Gastrocnemius medialis (tissue), 4 donors: ENCODE measurements at regions not wholly inside any gene's neighbourhood (a gene's known extent, or its start where the extent isn't known, plus 50 kb on each side); places are given as distances from the start of the nearest gene placed in this dataset.

Experiments used
- ATAC-seq, 2 donors: fragments of 150-250 bp; one replicate each; pipeline ENCODE4 v1.9.1; 2016
- DNase-seq, 2 donors: peaks; one replicate each; pipeline ENCODE4 v3.0.0-alpha.2; 2019
- H3K27ac ChIP-seq, 4 donors: fragments of 200-600 bp; sonication (generic); 1 replicate in 1 of 4; 2 replicates in 3 of 4; pipeline ENCODE4 v1.5.1; 2016 to 2018; ENCODE audit warnings: mild to moderate bottlenecking in 2 of 4, moderate library complexity in 1 of 4
- H3K27me3 ChIP-seq, 3 donors: fragments of 200-600 bp; sonication (generic) in 2 of 3; 1 replicate in 1 of 3; 2 replicates in 2 of 3; pipeline versions ENCODE4 v1.5.1 to v1.6.0; 2016 to 2019; ENCODE audit warnings: mild to moderate bottlenecking in 1 of 3, moderate library complexity in 1 of 3
- H3K36me3 ChIP-seq, 2 donors: fragments of 200-600 bp; sonication (generic) in 1 of 2; one replicate each; pipeline ENCODE4 v1.5.1; 2017 to 2018
- H3K4me1 ChIP-seq, 2 donors: fragments of 200-600 bp; sonication (generic) in 1 of 2; one replicate each; pipeline ENCODE4 v1.5.1; 2016 to 2017; ENCODE audit warnings: mild to moderate bottlenecking in 2 of 2
- H3K4me3 ChIP-seq, 4 donors: fragments of 200-600 bp; sonication (generic) in 3 of 4; 1 replicate in 1 of 4; 2 replicates in 3 of 4; pipeline ENCODE4 v1.5.1; 2016 to 2019; ENCODE audit warnings: mild to moderate bottlenecking in 2 of 4
- H3K9me3 ChIP-seq, 3 donors: fragments of 200-600 bp; sonication (generic) in 2 of 3; 1 replicate in 1 of 3; 2 replicates in 2 of 3; pipeline ENCODE4 v1.5.1; 2016 to 2019
- POLR2A ChIP-seq, 2 donors: fragments of 450-650 bp; IDR thresholded peaks; one replicate each; pipeline ENCODE4 v1.6.1; 2017; ENCODE audit warnings: antibody characterized with exemption in 2 of 2, mild to moderate bottlenecking in 2 of 2, moderate library complexity in 2 of 2
- in situ Hi-C, 4 donors: fragments of 200-750 bp; cut with MboI; loops; one replicate each; pipeline versions ENCODE4 v1.15.0 to v1.8.0; 2017; ENCODE audit warnings: low sequenced_read_pairs in 4 of 4
- intact Hi-C: fragments of 100-400 bp; cut with DNase I; formaldehyde crosslinking; loops from one replicate; pipeline ENCODE4 v1.15.1; 2023; ENCODE audit warnings: low total_unique reads
- microRNA counts, 2 donors: library from miRNA; unstranded; fragments of <30 nt; microRNA quantifications; one replicate each; lab custom pipeline; 2016
- microRNA-seq, 2 donors: library from miRNA; unstranded; fragments of <30 nt; microRNA quantifications; one replicate each; pipeline ENCODE4, GENCODE V29; 2016; ENCODE audit warnings: borderline replicate concordance in 2 of 2
- TF ChIP-seq, protein P1 (sequence below), 5 experiments: fragments of 450-650 bp in 3 of 5; fragments of 200-600 bp in 2 of 5; sonication (generic) in 2 of 5; IDR thresholded peaks in 4 of 5; conservative IDR thresholded peaks in 1 of 5; 1 replicate in 4 of 5; 2 replicates in 1 of 5; pipeline ENCODE4 v1.5.1; 2016 to 2019; ENCODE audit warnings: antibody characterized with exemption in 5 of 5, mild to moderate bottlenecking in 3 of 5, moderate library complexity in 3 of 5

GRCh38 chr1:34697818-34698217 lies 57.0 kb upstream of the GJB5 start:
- TF ChIP-seq POLR2A (IDR thresholded peaks at IDR 0.05): no peak
- TF ChIP-seq, protein P1, sequence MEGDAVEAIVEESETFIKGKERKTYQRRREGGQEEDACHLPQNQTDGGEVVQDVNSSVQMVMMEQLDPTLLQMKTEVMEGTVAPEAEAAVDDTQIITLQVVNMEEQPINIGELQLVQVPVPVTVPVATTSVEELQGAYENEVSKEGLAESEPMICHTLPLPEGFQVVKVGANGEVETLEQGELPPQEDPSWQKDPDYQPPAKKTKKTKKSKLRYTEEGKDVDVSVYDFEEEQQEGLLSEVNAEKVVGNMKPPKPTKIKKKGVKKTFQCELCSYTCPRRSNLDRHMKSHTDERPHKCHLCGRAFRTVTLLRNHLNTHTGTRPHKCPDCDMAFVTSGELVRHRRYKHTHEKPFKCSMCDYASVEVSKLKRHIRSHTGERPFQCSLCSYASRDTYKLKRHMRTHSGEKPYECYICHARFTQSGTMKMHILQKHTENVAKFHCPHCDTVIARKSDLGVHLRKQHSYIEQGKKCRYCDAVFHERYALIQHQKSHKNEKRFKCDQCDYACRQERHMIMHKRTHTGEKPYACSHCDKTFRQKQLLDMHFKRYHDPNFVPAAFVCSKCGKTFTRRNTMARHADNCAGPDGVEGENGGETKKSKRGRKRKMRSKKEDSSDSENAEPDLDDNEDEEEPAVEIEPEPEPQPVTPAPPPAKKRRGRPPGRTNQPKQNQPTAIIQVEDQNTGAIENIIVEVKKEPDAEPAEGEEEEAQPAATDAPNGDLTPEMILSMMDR (IDR thresholded peaks at IDR 0.05 in 4 of 5, conservative IDR thresholded peaks at IDR 0.05 in 1 of 5): no peak
- intact Hi-C loops: no loop called here

GRCh38 chr1:34701326-34702060 lies 53.4 kb upstream of the GJB5 start:
- no peak for ATAC-seq
- no peaks in the 10 kb centered on the region for H3K9me3 ChIP-seq
- no peaks in the 10 kb centered on the region for H3K4me1 ChIP-seq
- H3K27ac ChIP-seq: no peak overlapping the region
- peaks cover 0 to 6% (median 4%) of the 10 kb centered on the region in 3 donors for H3K27me3 ChIP-seq
- in situ Hi-C loops (no loop called here), intact Hi-C loops (no loop called here)
- no peaks in the 10 kb centered on the region for H3K36me3 ChIP-seq
- H3K4me3 ChIP-seq: no peak overlapping the region
- no peak for TF ChIP-seq POLR2A (IDR thresholded peaks at IDR 0.05)
- TF ChIP-seq, protein P1 (IDR thresholded peaks at IDR 0.05 in 4 of 5, conservative IDR thresholded peaks at IDR 0.05 in 1 of 5): no peak
- DNase-seq: no peak

More at GRCh38 chr1:34697818-34698217, 57.0 kb upstream of the GJB5 start:
- Histone ChIP-seq H3K9me3 (no peaks in the 10 kb centered on the region), H3K27ac (no peak overlapping the region), H3K27me3 (peaks cover 0 to 4% (median 0%) of the 10 kb centered on the region in 3 donors), H3K4me1 (no peaks in the 10 kb centered on the region), H3K36me3 (no peaks in the 10 kb centered on the region), H3K4me3 (no peak overlapping the region)
- ATAC-seq (no peak), DNase-seq (no peak)
- in situ Hi-C loops: no loop called here

MicroRNAs encoded in the stretch of these regions (microRNA counts, 767-probe panel; counts per million panel counts)
- microRNA hsa-miR-552 (lab: Ali Mortazavi, UCI): 356 to 448 counts per million in 2 donors

Small RNA genes in the stretch of these regions (microRNA-seq; reads per million reads assigned to microRNA genes)
- gene MIR552: 0 to 1.2 reads per million in 2 donors
